GM21526 (cell line): ENCODE measurements at regions not wholly inside any gene's neighbourhood (a gene's known extent, or its start where the extent isn't known, plus 50 kb on each side); places are given as distances from the start of the nearest gene placed in this dataset.

Experiments
- ATAC-seq: cut with Tn5 transposase; IDR thresholded peaks from one replicate; pipeline ENCODE4 v1.9.1; 2021; ENCODE audit warnings: moderate library complexity; ENCODE audit not compliant: unreplicated experiment, low FRiP score

GRCh38 chr15:69529961-69530633, 77.5 kb downstream of the RPLP1 start:
- ATAC-seq: no peak

GRCh38 chr15:69530991-69531664, 78.5 kb downstream of the RPLP1 start:
- ATAC-seq: no peak

GRCh38 chr15:69531665-69532027, 79.0 kb downstream of the RPLP1 start:
- no peak for ATAC-seq

- ATAC-seq: no peak
Measured at GRCh38 chr15:69532066-69532465, 79.4 kb downstream of the RPLP1 start.

- ATAC-seq: no peak
Measured at GRCh38 chr15:69532856-69533255, 80.2 kb downstream of the RPLP1 start.

GRCh38 chr15:69533522-69533921, 80.9 kb downstream of the RPLP1 start:
- ATAC-seq: no peak

- ATAC-seq: no peak
Measured at GRCh38 chr15:69535101-69535638, 82.6 kb downstream of the RPLP1 start.

- ATAC-seq: no peak
Measured at GRCh38 chr15:69535998-69536397, 83.4 kb downstream of the RPLP1 start.

GRCh38 chr15:69536726-69537512, 84.3 kb downstream of the RPLP1 start:
- no peak for ATAC-seq

- no peak for ATAC-seq
Measured at GRCh38 chr15:69537901-69538300, 85.3 kb downstream of the RPLP1 start.

GRCh38 chr15:69538379-69538778, 85.8 kb downstream of the RPLP1 start:
- no peak for ATAC-seq

- no peak for ATAC-seq
Measured at GRCh38 chr15:69539345-69539744, 86.7 kb downstream of the RPLP1 start.

- no peak for ATAC-seq
Measured at GRCh38 chr15:69540622-69541021, 88.0 kb downstream of the RPLP1 start.

GRCh38 chr15:69542028-69542427, 89.4 kb downstream of the RPLP1 start:
- no peak for ATAC-seq

- ATAC-seq: no peak
Measured at GRCh38 chr15:69543681-69544364, 91.2 kb downstream of the RPLP1 start.

- ATAC-seq: no peak
Measured at GRCh38 chr15:69544365-69545113, 91.9 kb downstream of the RPLP1 start.

GRCh38 chr15:69546182-69546581, 93.6 kb downstream of the RPLP1 start:
- ATAC-seq: no peak

- ATAC-seq: no peak
Measured at GRCh38 chr15:69548395-69549180, 96.0 kb downstream of the RPLP1 start.

GRCh38 chr15:69551391-69552056, 98.9 kb downstream of the RPLP1 start:
- ATAC-seq: no peak
